ENCODE measurements at regions not wholly inside any gene's neighbourhood (a gene's known extent, or its start where the extent isn't known, plus 50 kb on each side); places are given as distances from the start of the nearest gene placed in this dataset.

GRCh38 chr6:126227833-126228702 lies 111.8 kb upstream of the CENPW start:
- Histone ChIP-seq H3K4me3 (ENCODE audit: low read depth, low read length, poor library complexity, severe bottlenecking) (no peak overlapping the region), H3K4me1 (ENCODE audit: insufficient read depth, low read length, severe bottlenecking) (no peaks in the 10 kb centered on the region), H4K20me1 (ENCODE audit: insufficient read depth, low read length) (no peaks in the 10 kb centered on the region), H3K79me2 (ENCODE audit: insufficient read depth, low read length) (no peaks in the 10 kb centered on the region), H3F3A (ENCODE audit: insufficient read depth, low read length) (no peaks in the 10 kb centered on the region), H3K9ac (ENCODE audit: low read length) (no peak overlapping the region), H3K27me3 (ENCODE audit: insufficient read depth, low read length) (no peaks in the 10 kb centered on the region), H3K9me2 (ENCODE audit: low read depth, low read length) (no peaks in the 10 kb centered on the region), H3K36me3 (ENCODE audit: insufficient read depth, low read length) (no peaks in the 10 kb centered on the region), H3K27ac (ENCODE audit: low read depth, low read length, poor library complexity, severe bottlenecking) (no peak overlapping the region), H3K4me2 (ENCODE audit: low read length) (no peak overlapping the region), H2AFZ (ENCODE audit: low read length) (no peak overlapping the region), H3K9me3 (ENCODE audit: low read length) (no peaks in the 10 kb centered on the region)
- TF ChIP-seq CTCF (IDR thresholded peaks at IDR 0.05; ENCODE audit: low read length) (no peak), EZH2 (IDR thresholded peaks at IDR 0.05; ENCODE audit: borderline replicate concordance, low read length) (no peak)

DNA sequence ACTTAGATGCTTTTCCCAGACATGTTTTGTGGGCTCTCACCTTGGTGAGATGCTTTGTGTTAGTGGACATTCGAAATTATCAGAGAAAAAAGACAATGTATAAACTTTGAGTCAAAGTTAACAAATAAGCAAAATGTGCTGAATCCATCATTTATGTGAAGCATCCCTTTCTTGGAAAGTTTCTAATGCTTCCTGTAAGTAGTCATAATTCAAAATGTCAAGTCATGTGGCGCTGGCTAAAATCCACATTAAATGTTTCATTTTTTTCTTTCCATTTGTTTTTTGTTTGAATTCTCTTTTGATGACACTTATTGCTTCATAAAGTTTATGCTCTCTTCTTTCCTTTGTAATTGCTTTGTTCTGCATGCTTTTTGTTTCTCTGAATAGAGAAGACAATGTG lies 107.2 kb upstream of the CENPW start:
- Histone ChIP-seq H3K9ac (ENCODE audit: low read length) (no peak overlapping the region), H3K27me3 (ENCODE audit: insufficient read depth, low read length) (no peaks in the 10 kb centered on the region), H3K27ac (ENCODE audit: low read depth, low read length, poor library complexity, severe bottlenecking) (no peak overlapping the region), H3F3A (ENCODE audit: insufficient read depth, low read length) (no peaks in the 10 kb centered on the region), H3K36me3 (ENCODE audit: insufficient read depth, low read length) (no peaks in the 10 kb centered on the region), H3K4me2 (ENCODE audit: low read length) (no peak overlapping the region), H3K9me2 (ENCODE audit: low read depth, low read length) (no peaks in the 10 kb centered on the region), H3K9me3 (ENCODE audit: low read length) (no peaks in the 10 kb centered on the region), H3K4me1 (ENCODE audit: insufficient read depth, low read length, severe bottlenecking) (no peaks in the 10 kb centered on the region), H3K79me2 (ENCODE audit: insufficient read depth, low read length) (no peaks in the 10 kb centered on the region), H2AFZ (ENCODE audit: low read length) (no peak overlapping the region), H4K20me1 (ENCODE audit: insufficient read depth, low read length) (no peaks in the 10 kb centered on the region), H3K4me3 (ENCODE audit: low read depth, low read length, poor library complexity, severe bottlenecking) (no peak overlapping the region)
- TF ChIP-seq EZH2 (IDR thresholded peaks at IDR 0.05; ENCODE audit: borderline replicate concordance, low read length) = no peak
- no peak for TF ChIP-seq CTCF (IDR thresholded peaks at IDR 0.05; ENCODE audit: low read length)

DNA sequence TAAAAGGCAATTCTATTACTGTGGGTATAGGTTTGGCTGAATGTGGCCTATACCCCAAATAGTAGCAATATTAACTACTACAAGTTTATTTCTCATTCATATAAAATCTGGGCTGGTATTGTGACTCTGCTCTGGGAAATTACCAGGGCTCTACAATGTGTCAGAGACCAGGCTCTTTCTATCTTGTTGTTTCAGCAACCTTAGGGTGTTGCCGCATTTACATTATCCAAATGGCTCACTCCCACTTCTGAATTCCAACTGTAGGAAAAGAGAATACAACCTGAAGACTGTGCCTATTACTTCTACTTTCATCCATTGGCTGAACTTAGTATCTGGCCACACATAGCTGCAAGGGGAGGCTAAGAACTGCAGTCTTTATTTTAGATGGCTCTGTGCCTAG lies 106.7 kb upstream of the CENPW start:
- H4K20me1 ChIP-seq (ENCODE audit: insufficient read depth, low read length) = no peaks in the 10 kb centered on the region
- H2AFZ ChIP-seq (ENCODE audit: low read length) = no peak overlapping the region
- H3K9me3 ChIP-seq (ENCODE audit: low read length) = no peaks in the 10 kb centered on the region
- no peak overlapping the region for H3K4me3 ChIP-seq (ENCODE audit: low read depth, low read length, poor library complexity, severe bottlenecking)
- no peaks in the 10 kb centered on the region for H3K27me3 ChIP-seq (ENCODE audit: insufficient read depth, low read length)
- no peaks in the 10 kb centered on the region for H3K9me2 ChIP-seq (ENCODE audit: low read depth, low read length)
- no peak overlapping the region for H3K9ac ChIP-seq (ENCODE audit: low read length)
- H3K36me3 ChIP-seq (ENCODE audit: insufficient read depth, low read length) = no peaks in the 10 kb centered on the region
- no peak overlapping the region for H3K27ac ChIP-seq (ENCODE audit: low read depth, low read length, poor library complexity, severe bottlenecking)
- no peaks in the 10 kb centered on the region for H3K4me1 ChIP-seq (ENCODE audit: insufficient read depth, low read length, severe bottlenecking)
- no peaks in the 10 kb centered on the region for H3K79me2 ChIP-seq (ENCODE audit: insufficient read depth, low read length)
- H3F3A ChIP-seq (ENCODE audit: insufficient read depth, low read length) = no peaks in the 10 kb centered on the region
- TF ChIP-seq EZH2 (IDR thresholded peaks at IDR 0.05; ENCODE audit: borderline replicate concordance, low read length) = no peak
- TF ChIP-seq CTCF (IDR thresholded peaks at IDR 0.05; ENCODE audit: low read length) = no peak
- H3K4me2 ChIP-seq (ENCODE audit: low read length) = no peak overlapping the region

Data from OCI-LY1 (cell line).